ENCODE measurements at regions not wholly inside any gene's neighbourhood (a gene's known extent, or its start where the extent isn't known, plus 50 kb on each side); places are given as distances from the start of the nearest gene placed in this dataset.
"Not testable (repeated sequence)": the region's sequence is repeated elsewhere in the genome, so short reads cannot be mapped to it uniquely, and the experiment has no call there.

DNA sequence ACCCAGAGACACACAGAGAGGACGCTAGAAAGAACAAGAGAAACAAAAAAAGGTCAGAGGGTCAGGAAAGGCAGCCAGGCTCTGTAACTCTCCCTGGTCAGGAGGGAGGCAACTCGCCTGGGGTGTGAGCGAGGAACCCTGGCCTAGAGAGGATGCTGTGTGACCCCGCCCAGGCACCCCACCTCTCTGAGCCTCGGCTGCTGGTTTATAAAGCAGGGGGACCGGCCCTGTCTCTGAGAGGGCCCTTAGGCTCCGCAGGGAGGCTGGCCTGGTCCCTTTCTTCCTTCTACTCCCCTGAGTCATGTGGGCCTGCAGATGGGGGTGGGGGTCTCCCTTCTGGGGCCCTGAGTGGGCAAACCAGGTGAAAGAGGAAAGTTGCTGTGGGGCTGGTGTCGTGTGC lies 81.3 kb upstream of the GOLGA6L4 start:
- TF ChIP-seq, protein P1, sequence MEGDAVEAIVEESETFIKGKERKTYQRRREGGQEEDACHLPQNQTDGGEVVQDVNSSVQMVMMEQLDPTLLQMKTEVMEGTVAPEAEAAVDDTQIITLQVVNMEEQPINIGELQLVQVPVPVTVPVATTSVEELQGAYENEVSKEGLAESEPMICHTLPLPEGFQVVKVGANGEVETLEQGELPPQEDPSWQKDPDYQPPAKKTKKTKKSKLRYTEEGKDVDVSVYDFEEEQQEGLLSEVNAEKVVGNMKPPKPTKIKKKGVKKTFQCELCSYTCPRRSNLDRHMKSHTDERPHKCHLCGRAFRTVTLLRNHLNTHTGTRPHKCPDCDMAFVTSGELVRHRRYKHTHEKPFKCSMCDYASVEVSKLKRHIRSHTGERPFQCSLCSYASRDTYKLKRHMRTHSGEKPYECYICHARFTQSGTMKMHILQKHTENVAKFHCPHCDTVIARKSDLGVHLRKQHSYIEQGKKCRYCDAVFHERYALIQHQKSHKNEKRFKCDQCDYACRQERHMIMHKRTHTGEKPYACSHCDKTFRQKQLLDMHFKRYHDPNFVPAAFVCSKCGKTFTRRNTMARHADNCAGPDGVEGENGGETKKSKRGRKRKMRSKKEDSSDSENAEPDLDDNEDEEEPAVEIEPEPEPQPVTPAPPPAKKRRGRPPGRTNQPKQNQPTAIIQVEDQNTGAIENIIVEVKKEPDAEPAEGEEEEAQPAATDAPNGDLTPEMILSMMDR (IDR thresholded peaks at IDR 0.05) = not testable (repeated sequence)
- not testable (repeated sequence) for TF ChIP-seq POLR2AphosphoS5 (IDR thresholded peaks at IDR 0.05)
